ENCODE measurements at regions not wholly inside any gene's neighbourhood (a gene's known extent, or its start where the extent isn't known, plus 50 kb on each side); places are given as distances from the start of the nearest gene placed in this dataset.

- no peak for DNase-seq (ENCODE audit: low read depth)
Measured at GRCh38 chr5:116696366-116696765, 121.7 kb upstream of the SEMA6A start.

GRCh38 chr5:116695681-116696080 lies 121.1 kb upstream of the SEMA6A start:
- DNase-seq (ENCODE audit: low read depth), result no peak

GRCh38 chr5:116686438-116686837 lies 111.8 kb upstream of the SEMA6A start:
- DNase-seq (ENCODE audit: low read depth), result no peak

- DNase-seq (ENCODE audit: low read depth), result no peak
Measured at GRCh38 chr5:116685931-116686330, 111.3 kb upstream of the SEMA6A start.

GRCh38 chr5:116685069-116685468 lies 110.4 kb upstream of the SEMA6A start:
- DNase-seq (ENCODE audit: low read depth), result no peak

GRCh38 chr5:116681334-116682013 lies 106.9 kb upstream of the SEMA6A start:
- no peak for DNase-seq (ENCODE audit: low read depth)

GRCh38 chr5:116675626-116675910 lies 100.9 kb upstream of the SEMA6A start:
- no peak for DNase-seq (ENCODE audit: low read depth)

- DNase-seq (ENCODE audit: low read depth), result no peak
Measured at GRCh38 chr5:116674881-116675625, 100.4 kb upstream of the SEMA6A start.

GRCh38 chr5:116673453-116673852 lies 98.8 kb upstream of the SEMA6A start:
- no peak for DNase-seq (ENCODE audit: low read depth)

- no peak for DNase-seq (ENCODE audit: low read depth)
Measured at GRCh38 chr5:116672203-116672602, 97.6 kb upstream of the SEMA6A start.

- no peak for DNase-seq (ENCODE audit: low read depth)
Measured at GRCh38 chr5:116671211-116671736, 96.7 kb upstream of the SEMA6A start.

GRCh38 chr5:116669261-116670031 lies 94.8 kb upstream of the SEMA6A start:
- DNase-seq (ENCODE audit: low read depth), result no peak

- DNase-seq (ENCODE audit: low read depth), result no peak
Measured at GRCh38 chr5:116668390-116668789, 93.8 kb upstream of the SEMA6A start.

GRCh38 chr5:116666901-116667300 lies 92.3 kb upstream of the SEMA6A start:
- no peak for DNase-seq (ENCODE audit: low read depth)

GRCh38 chr5:116664988-116665387 lies 90.4 kb upstream of the SEMA6A start:
- DNase-seq (ENCODE audit: low read depth), result no peak

- no peak for DNase-seq (ENCODE audit: low read depth)
Measured at GRCh38 chr5:116663081-116663480, 88.5 kb upstream of the SEMA6A start.

GRCh38 chr5:116661419-116661818 lies 86.8 kb upstream of the SEMA6A start:
- DNase-seq (ENCODE audit: low read depth), result no peak

GRCh38 chr5:116660929-116661328 lies 86.3 kb upstream of the SEMA6A start:
- DNase-seq (ENCODE audit: low read depth), result no peak

- DNase-seq (ENCODE audit: low read depth), result no peak
Measured at GRCh38 chr5:116658830-116659229, 84.2 kb upstream of the SEMA6A start.

GRCh38 chr5:116658141-116658540 lies 83.5 kb upstream of the SEMA6A start:
- no peak for DNase-seq (ENCODE audit: low read depth)

GRCh38 chr5:116655431-116655830 lies 80.8 kb upstream of the SEMA6A start:
- no peak for DNase-seq (ENCODE audit: low read depth)

- DNase-seq (ENCODE audit: low read depth), result no peak
Measured at GRCh38 chr5:116654925-116655324, 80.3 kb upstream of the SEMA6A start.

GRCh38 chr5:116652903-116653302 lies 78.3 kb upstream of the SEMA6A start:
- peak; percentile 19 for DNase-seq (ENCODE audit: low read depth)
